ENCODE measurements at regions not wholly inside any gene's neighbourhood (a gene's known extent, or its start where the extent isn't known, plus 50 kb on each side); places are given as distances from the start of the nearest gene placed in this dataset.

DNA sequence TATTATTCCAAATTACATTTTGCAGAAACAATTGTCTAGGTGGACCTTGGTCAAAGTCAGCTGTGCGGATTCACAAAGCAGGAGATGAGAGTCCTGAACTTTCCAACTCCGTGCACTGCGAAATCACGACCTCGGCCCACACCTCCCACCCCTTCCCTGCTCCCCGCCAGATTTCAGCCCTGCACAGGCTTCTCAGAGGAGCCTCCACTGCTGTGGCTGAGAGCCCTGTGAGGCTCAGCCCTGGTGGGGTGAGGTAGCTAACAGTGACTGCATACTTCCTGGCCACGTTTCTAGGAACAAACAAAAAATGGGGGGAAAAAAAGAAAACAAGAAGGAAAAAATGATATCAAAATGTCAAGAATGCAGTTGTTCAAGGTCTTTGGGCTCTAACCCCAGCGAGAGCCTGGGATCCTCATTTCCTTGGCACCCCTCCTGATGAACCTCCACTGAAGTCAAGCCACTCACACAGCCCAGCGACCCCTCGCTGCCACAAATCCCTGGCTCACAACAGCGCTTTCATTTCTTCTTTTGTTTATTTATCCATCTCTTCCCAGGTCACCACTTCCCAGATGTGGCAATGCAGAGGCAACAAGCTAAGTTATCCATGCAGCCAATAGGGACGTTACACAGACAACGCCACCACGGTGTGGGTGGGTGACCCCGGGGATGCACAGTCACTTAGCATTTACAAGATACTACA is 729.7 kb upstream of the ID2 start:
- DNase-seq: no peak

DNA sequence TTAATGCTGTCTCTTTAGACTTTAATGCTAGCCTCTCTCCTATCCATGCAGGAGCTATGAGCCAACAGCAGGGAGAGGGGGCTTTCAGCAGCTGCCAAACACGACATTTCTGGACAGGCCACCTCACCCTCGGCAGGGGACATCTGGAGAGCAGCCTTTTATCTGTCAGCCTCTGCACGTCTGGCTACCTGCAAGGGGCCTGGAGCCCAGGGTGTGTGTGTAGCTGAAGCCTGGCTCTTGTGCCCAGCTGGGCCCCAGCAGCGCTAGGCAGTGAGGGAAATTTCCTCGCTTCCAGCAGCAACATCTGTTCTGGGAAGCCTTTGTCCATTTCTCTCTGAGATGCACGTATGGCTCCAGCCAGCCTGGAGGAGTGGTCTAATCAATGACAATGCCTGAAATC is 728.7 kb upstream of the ID2 start:
- DNase-seq: no peak

GRCh38 chr2:7954234-7954633 is 727.6 kb upstream of the ID2 start:
- DNase-seq: no peak

- DNase-seq: no peak
Measured at GRCh38 chr2:7956126-7956689, 725.6 kb upstream of the ID2 start.

DNA sequence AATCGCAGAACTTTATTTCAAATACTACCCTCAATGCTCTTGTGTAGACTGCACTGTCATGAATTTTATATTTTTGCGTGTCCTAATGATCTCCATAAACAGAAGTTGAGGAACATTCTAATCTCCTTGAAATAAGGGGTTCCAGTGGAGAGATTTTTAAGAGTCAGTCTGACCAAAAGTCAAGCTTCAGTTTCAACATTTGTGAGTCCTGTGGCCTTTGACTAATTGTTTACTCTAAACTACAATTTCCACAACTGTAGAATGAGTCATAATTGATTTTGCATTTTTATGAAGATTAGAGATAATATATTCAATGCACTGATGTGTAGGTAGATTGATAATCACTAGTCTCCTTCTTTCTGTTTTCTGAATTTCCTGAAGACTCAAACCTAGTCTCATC is 720.3 kb upstream of the ID2 start:
- no peak for DNase-seq

GRCh38 chr2:7962161-7962560 is 719.7 kb upstream of the ID2 start:
- no peak for DNase-seq

DNA sequence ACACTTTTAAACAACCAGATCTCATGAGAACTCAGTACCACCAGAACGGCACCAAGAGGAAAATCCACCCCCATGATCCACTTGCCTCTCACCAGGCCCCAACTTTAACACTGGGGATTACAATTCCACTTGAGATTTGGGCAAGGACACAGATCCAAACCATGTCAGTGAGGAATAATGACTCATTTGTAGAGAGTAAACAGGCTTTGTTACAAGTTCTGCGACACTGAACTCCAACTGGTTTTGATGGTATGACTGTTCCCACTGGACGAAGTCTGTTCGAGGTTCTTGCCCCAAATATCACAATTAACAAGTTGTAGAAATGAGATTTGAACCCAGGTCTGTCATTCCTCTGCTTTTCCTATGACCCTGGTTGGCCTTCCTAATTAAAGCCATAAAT is 718.1 kb upstream of the ID2 start:
- no peak for DNase-seq

GRCh38 chr2:7966032-7966431 is 715.8 kb upstream of the ID2 start:
- no peak for DNase-seq

GRCh38 chr2:7967707-7968405 is 714.0 kb upstream of the ID2 start:
- DNase-seq: no peak

- no peak for DNase-seq
Measured at GRCh38 chr2:7969756-7970515, 711.9 kb upstream of the ID2 start.

GRCh38 chr2:7971248-7971647 is 710.6 kb upstream of the ID2 start:
- no peak for DNase-seq

GRCh38 chr2:7971841-7972240 is 710.0 kb upstream of the ID2 start:
- no peak for DNase-seq

GRCh38 chr2:7972670-7973069 is 709.2 kb upstream of the ID2 start:
- DNase-seq: no peak

- DNase-seq: no peak
Measured at GRCh38 chr2:7973801-7974480, 707.9 kb upstream of the ID2 start.

DNA sequence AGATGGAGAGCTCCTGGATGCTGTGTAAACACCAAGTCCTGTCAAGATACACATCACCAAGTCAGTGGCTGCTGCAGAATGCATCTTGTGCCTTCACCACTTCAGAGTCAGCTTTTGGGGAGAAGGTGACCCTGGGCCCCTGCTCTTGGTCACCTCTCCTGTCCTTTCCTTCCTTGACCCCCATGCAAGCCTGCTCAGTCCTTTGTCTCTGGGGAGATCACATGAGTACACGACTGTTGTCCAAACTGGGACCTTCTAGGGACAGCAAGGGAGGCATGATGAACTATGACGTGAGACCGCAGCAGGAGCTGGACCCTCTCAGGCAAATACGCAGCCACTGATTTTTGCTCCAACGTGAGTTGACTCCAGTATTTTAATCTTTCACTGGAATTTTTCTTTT is 706.9 kb upstream of the ID2 start:
- DNase-seq: no peak

DNA sequence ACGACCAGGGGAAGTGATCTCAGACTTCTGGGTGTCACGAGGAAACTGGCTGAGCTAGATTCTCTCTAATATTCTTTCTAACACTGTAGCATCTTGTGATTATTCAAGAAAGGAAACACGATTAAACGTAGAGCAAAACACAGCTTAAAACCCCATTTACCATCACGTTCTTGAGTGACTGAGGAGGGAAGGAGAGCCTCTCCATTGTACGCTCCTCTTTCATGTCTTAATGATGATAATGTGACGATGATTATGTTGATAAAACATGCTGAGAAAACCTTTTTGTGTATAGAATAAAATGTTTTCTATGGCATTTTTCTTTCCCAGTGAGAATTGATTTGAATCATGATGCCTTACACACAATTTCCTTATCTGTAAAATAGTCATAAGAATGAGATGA is 705.6 kb upstream of the ID2 start:
- DNase-seq: no peak

- DNase-seq: no peak
Measured at GRCh38 chr2:7977981-7978380, 703.9 kb upstream of the ID2 start.

- DNase-seq: no peak
Measured at GRCh38 chr2:7982054-7982453, 699.8 kb upstream of the ID2 start.

DNA sequence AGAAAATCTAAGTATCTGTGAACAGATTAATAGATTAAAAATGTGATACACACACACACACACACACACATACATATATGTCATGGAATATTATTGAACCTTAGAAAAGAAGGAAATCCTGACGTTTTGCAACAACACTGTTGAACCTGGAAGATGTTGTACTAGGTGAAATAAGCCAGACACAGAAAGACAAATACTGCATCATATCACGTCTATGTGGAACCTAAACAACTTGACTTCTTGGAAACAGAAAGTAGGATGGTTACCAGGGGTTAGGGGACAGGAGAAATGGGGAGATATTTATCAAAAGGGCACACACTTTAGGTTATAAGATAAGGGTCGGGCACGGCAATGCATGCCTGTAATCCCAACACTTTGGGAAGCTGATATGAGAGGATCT is 698.4 kb upstream of the ID2 start:
- DNase-seq: no peak

- no peak for DNase-seq
Measured at GRCh38 chr2:7983912-7984311, 697.9 kb upstream of the ID2 start.

GRCh38 chr2:7984693-7985353 is 697.0 kb upstream of the ID2 start:
- DNase-seq: peak; percentile 53 to 57

- no peak for DNase-seq
Measured at GRCh38 chr2:7986431-7986830, 695.4 kb upstream of the ID2 start.

- DNase-seq: no peak
Measured at GRCh38 chr2:7987992-7988391, 693.9 kb upstream of the ID2 start.
